Small intestine (tissue), 7 donors: ENCODE measurements at regions not wholly inside any gene's neighbourhood (a gene's known extent, or its start where the extent isn't known, plus 50 kb on each side); places are given as distances from the start of the nearest gene placed in this dataset.

ENCODE experiments used
- DNase-seq, 2 donors: peaks; one replicate each; pipeline versions ENCODE4 v3.0.0 to v3.0.0-alpha.2; 2013
- FAIRE-seq: peaks from 2 replicates; lab custom pipeline; 2012; peaks lifted over from hg19 to GRCh38; lab: Jason Lieb, UNC
- H3K27ac ChIP-seq, 3 donors: one replicate each; pipeline ENCODE4 v1.5.1; 2013; ENCODE audit warnings: low read length in 2 of 3, mild to moderate bottlenecking in 2 of 3, control low read depth in 1 of 3, inconsistent platforms in 1 of 3, low read depth in 1 of 3, moderate library complexity in 1 of 3
- H3K27me3 ChIP-seq, 3 donors: one replicate each; pipeline ENCODE4 v1.6.1; 2013; ENCODE audit warnings: low read length in 3 of 3, inconsistent platforms in 1 of 3; ENCODE audit not compliant: control insufficient read depth in 3 of 3, insufficient read depth in 3 of 3
- H3K36me3 ChIP-seq, 3 donors: one replicate each; pipeline ENCODE4 v1.6.1; 2013; ENCODE audit warnings: low read length in 3 of 3, inconsistent platforms in 1 of 3, low read depth in 1 of 3, mild to moderate bottlenecking in 1 of 3, moderate library complexity in 1 of 3; ENCODE audit not compliant: control insufficient read depth in 3 of 3, insufficient read depth in 2 of 3
- H3K4me1 ChIP-seq, 3 donors: one replicate each; pipeline ENCODE4 v1.6.1; 2013; ENCODE audit warnings: low read length in 2 of 3, inconsistent platforms in 1 of 3, low read depth in 1 of 3, mild to moderate bottlenecking in 1 of 3, moderate library complexity in 1 of 3; ENCODE audit not compliant: control insufficient read depth in 3 of 3, insufficient read depth in 2 of 3
- H3K4me3 ChIP-seq, 3 donors: one replicate each; pipeline ENCODE4 v1.5.1; 2013; ENCODE audit warnings: low read length in 3 of 3, control low read depth in 1 of 3, inconsistent platforms in 1 of 3, low read depth in 1 of 3, mild to moderate bottlenecking in 1 of 3, moderate library complexity in 1 of 3
- H3K9me3 ChIP-seq, 2 donors: one replicate each; pipeline ENCODE4 v1.6.1; 2013; ENCODE audit warnings: low read depth in 1 of 2, low read length in 1 of 2; ENCODE audit not compliant: control insufficient read depth in 2 of 2, insufficient read depth in 1 of 2
- WGBS, 3 donors: extraction: QIAGEN DNeasy Blood & Tissue Kit; methylation state at CpG; one replicate each; pipeline ENCODE4 v1.1.7; 2013; 5-methylcytosine and 5-hydroxymethylcytosine counted together
- donor health status: healthy with polysubstance abuse.
- donor health status: control.
- donor health status: control.
- donor health status: Bipolar disorder and iron deficiency.
- donor health status: healthy.

- H3K27me3 ChIP-seq, result no peaks in the 10 kb centered on the region
- H3K4me3 ChIP-seq, result no peak overlapping the region
- DNase-seq (no peak), FAIRE-seq (no peak)
- H3K36me3 ChIP-seq, result no peaks in the 10 kb centered on the region
- H3K4me1 ChIP-seq, result no peaks in the 10 kb centered on the region
- H3K27ac ChIP-seq, result no peak overlapping the region
- 77 to 84% (median 80%) methylated on average over 2 of the region's 2 CpGs for WGBS, 3 donors
- no peaks in the 10 kb centered on the region for H3K9me3 ChIP-seq
Observed at GRCh38 chr9:11708899-11709298, 984.3 kb upstream of the TYRP1 start.

DNA sequence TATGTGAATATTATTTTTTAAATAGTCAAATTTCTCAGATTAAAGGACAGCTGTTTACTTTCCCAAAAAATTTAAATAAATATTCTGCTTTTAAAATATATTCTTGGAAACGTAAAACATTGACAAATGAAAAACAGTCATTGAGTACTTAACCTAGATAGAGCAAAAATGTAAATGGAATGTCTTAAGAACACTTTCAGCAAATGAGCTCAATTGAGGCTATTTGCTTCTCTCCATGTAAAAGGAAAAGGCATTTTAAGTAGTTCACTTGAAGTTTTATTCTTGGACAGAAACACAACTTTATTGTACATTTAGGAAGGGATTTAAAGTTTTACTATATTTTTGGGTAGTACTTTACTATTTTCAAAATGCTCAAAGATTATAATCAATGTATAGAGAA lies 983.6 kb upstream of the TYRP1 start:
- no peaks in the 10 kb centered on the region for H3K27me3 ChIP-seq
- H3K36me3 ChIP-seq, result no peaks in the 10 kb centered on the region
- no peak overlapping the region for H3K27ac ChIP-seq
- FAIRE-seq (no peak), DNase-seq (no peak)
- WGBS, 3 donors, result 9 to 39% (median 34%) methylated on average over 1 of the region's 1 CpG
- H3K4me1 ChIP-seq, result no peaks in the 10 kb centered on the region
- H3K9me3 ChIP-seq, result no peaks in the 10 kb centered on the region
- no peak overlapping the region for H3K4me3 ChIP-seq

GRCh38 chr9:11713077-11713476 lies 980.1 kb upstream of the TYRP1 start:
- Histone ChIP-seq H3K4me1 (no peaks in the 10 kb centered on the region), H3K9me3 (no peaks in the 10 kb centered on the region), H3K27me3 (no peaks in the 10 kb centered on the region), H3K27ac (no peak overlapping the region), H3K4me3 (no peak overlapping the region), H3K36me3 (no peaks in the 10 kb centered on the region)
- DNase-seq (no peak), FAIRE-seq (no peak)
- 77 to 82% (median 78%) methylated on average over 2 of the region's 2 CpGs for WGBS, 3 donors

DNA sequence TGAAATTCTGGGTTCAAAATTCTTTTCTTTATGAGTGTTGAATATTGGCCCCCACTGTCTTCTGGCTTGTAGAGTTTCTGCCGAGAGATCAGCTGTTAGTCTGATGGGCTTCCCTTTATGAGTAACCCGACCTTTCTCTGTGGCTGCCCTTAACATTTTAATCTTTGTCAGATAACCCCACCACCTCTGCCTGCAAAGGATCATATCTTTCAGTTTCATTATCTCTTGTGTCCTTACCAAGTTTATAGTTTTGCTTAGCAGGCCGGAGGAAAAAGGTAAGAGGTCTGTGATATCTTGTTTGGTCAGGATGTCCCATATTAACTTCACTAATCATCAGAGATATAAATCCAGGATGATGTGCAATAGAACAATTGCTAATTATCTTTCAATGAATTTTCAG lies 970.2 kb upstream of the TYRP1 start:
- Histone ChIP-seq H3K27ac (no peak overlapping the region), H3K27me3 (no peaks in the 10 kb centered on the region), H3K4me1 (no peaks in the 10 kb centered on the region), H3K36me3 (no peaks in the 10 kb centered on the region), H3K9me3 (no peaks in the 10 kb centered on the region), H3K4me3 (no peak overlapping the region)
- DNase-seq (no peak), FAIRE-seq (no peak)
- WGBS, 3 donors, result 39 to 49% (median 44%) methylated on average over 3 of the region's 3 CpGs

- WGBS, 3 donors, result 37 to 48% (median 44%) methylated on average over 1 of the region's 1 CpG
- H3K4me1 ChIP-seq, result no peaks in the 10 kb centered on the region
- no peak for FAIRE-seq
Observed at GRCh38 chr9:11726659-11727058, 966.5 kb upstream of the TYRP1 start.

DNA sequence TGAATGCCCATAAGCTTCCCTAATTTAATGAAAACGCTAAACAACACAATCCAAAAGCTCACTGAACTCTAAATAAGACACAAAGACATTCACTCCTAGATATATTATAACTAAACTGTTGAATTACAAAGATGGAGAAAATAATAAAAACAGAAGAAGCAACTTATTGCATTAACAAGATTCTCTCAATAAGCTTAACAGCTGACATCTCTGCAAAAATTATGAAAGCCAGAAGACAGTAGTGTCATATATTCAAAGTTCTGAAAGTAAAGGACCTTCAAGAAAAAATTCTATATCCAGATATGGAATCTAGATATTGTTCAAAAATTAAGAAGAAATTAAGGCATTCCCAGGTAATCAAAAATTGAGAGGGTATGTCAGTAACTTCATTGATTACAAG lies 957.8 kb upstream of the TYRP1 start:
- H3K27me3 ChIP-seq, result no peaks in the 10 kb centered on the region
- 53 to 67% (median 62%) methylated on average over 1 of the region's 1 CpG for WGBS, 3 donors

More at GRCh38 chr9:11726659-11727058, 966.5 kb upstream of the TYRP1 start:
- no peak overlapping the region for H3K27ac ChIP-seq
- H3K4me3 ChIP-seq, result no peak overlapping the region
- H3K36me3 ChIP-seq, result no peaks in the 10 kb centered on the region
- no peak for DNase-seq
- no peaks in the 10 kb centered on the region for H3K27me3 ChIP-seq
- no peaks in the 10 kb centered on the region for H3K9me3 ChIP-seq

GRCh38 chr9:11742471-11742870 lies 950.7 kb upstream of the TYRP1 start:
- H3K36me3 ChIP-seq, result no peaks in the 10 kb centered on the region
- no peak for DNase-seq
- H3K9me3 ChIP-seq, result no peaks in the 10 kb centered on the region
- no peak overlapping the region for H3K27ac ChIP-seq
- no peak overlapping the region for H3K4me3 ChIP-seq
- H3K27me3 ChIP-seq, result no peaks in the 10 kb centered on the region
- no peaks in the 10 kb centered on the region for H3K4me1 ChIP-seq
- FAIRE-seq, result no peak
- WGBS, 3 donors, result 83 to 90% (median 87%) methylated on average over 1 of the region's 1 CpG

More for the DNA sequence above, 957.8 kb upstream of the TYRP1 start:
- H3K4me3 ChIP-seq, result no peak overlapping the region
- no peaks in the 10 kb centered on the region for H3K9me3 ChIP-seq
- no peak overlapping the region for H3K27ac ChIP-seq
- H3K36me3 ChIP-seq, result no peaks in the 10 kb centered on the region
- no peaks in the 10 kb centered on the region for H3K4me1 ChIP-seq
- FAIRE-seq (no peak), DNase-seq (no peak)

DNA sequence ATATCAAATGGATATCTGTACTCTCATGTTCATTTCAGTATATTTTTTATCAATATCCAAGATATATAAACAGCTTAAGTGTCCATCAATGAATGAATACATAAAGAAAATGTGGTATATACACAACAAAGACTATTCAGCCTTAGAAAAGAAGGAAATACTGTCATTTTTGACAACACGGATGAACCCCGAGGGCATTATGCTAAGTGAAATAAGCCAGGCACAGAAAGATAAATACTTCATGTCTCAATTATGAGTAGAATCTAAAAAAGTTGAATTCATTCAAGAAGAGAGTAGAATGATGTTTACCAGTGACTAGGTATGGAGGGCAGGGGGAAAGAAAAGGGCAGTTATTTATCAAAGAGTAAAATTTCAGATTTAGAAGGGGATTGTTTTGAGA lies 949.8 kb upstream of the TYRP1 start:
- FAIRE-seq, result no peak
- 81 to 88% (median 82%) methylated on average over 2 of the region's 2 CpGs for WGBS, 3 donors

DNA sequence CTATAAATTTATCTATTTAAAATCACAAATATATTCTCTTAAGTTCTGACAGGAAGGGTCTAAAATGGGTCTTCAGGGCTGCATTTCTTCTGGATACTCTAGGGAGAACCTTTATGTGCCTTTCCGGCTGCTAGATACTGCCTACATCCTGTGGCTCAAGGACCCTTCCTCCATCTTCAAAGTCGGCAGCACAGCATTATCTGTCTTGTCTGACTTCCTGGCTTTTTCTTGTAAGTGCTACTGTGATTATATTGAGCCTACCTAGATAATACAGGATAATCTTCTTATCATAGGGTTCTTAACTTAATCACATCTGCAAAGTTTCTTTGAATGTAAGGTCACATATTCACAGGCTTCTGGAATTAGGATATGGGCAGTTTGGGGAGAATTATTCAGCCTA lies 943.8 kb upstream of the TYRP1 start:
- Histone ChIP-seq H3K27me3 (no peaks in the 10 kb centered on the region), H3K36me3 (no peaks in the 10 kb centered on the region), H3K4me3 (no peak overlapping the region), H3K4me1 (no peaks in the 10 kb centered on the region), H3K9me3 (no peaks in the 10 kb centered on the region), H3K27ac (no peak overlapping the region)
- DNase-seq (no peak), FAIRE-seq (no peak)
- WGBS, 3 donors, result 39 to 52% (median 43%) methylated on average over 2 of the region's 2 CpGs

More for the DNA sequence above, 949.8 kb upstream of the TYRP1 start:
- no peak overlapping the region for H3K27ac ChIP-seq
- no peaks in the 10 kb centered on the region for H3K9me3 ChIP-seq
- no peaks in the 10 kb centered on the region for H3K4me1 ChIP-seq
- H3K36me3 ChIP-seq, result no peaks in the 10 kb centered on the region
- no peaks in the 10 kb centered on the region for H3K27me3 ChIP-seq
- no peak for DNase-seq
- H3K4me3 ChIP-seq, result no peak overlapping the region
